CD4-positive, alpha-beta T cell (primary cell): ENCODE measurements at regions not wholly inside any gene's neighbourhood (a gene's known extent, or its start where the extent isn't known, plus 50 kb on each side); places are given as distances from the start of the nearest gene placed in this dataset.

Experiments used
- ATAC-seq: fragments of 200-7000 bp; cut with Tn5 transposase; one replicate; pipeline ENCODE4 v1.10.0; 2022; ENCODE audit warnings: mild to moderate bottlenecking; ENCODE audit not compliant: poor library complexity
- CTCF ChIA-PET: fragments of 350-600 bp; sonication (Branson Sonifier 250); formaldehyde crosslinking; loops from one replicate; lab custom pipeline; 2021; ENCODE audit warnings: antibody characterized with exemption, inconsistent platforms; lab: Charles Lee
- POLR2A ChIA-PET: fragments of 350-600 bp; sonication (Branson Sonifier 250); formaldehyde crosslinking; loops from one replicate; lab custom pipeline; 2021; ENCODE audit warnings: antibody characterized with exemption, inconsistent platforms; lab: Charles Lee
- DNase-seq, 14 experiments: peaks; one replicate each; pipeline ENCODE4 v3.0.0-alpha.2; 2013 to 2020; ENCODE audit warnings: mixed read lengths in 2 of 14
- H3K27ac ChIP-seq, 2 donors: one replicate each; pipeline versions ENCODE4 v1.5.1 to v1.7.0; 2013; ENCODE audit warnings: low read length in 2 of 2, low read depth in 1 of 2, mild to moderate bottlenecking in 1 of 2
- H3K27me3 ChIP-seq, 2 experiments: 1 replicate in 1 of 2; 2 replicates in 1 of 2; pipeline versions ENCODE4 v1.6.1 to v1.7.0; 2013; ENCODE audit warnings: low read length in 2 of 2, control low read depth in 1 of 2, mild to moderate bottlenecking in 1 of 2, moderate library complexity in 1 of 2; ENCODE audit not compliant: insufficient read depth in 2 of 2, control insufficient read depth in 1 of 2
- H3K36me3 ChIP-seq: one replicate; pipeline ENCODE4 v1.6.1; 2013; ENCODE audit warnings: low read length, control low read depth; ENCODE audit not compliant: insufficient read depth
- H3K4me1 ChIP-seq: one replicate; pipeline ENCODE4 v1.6.1; 2013; ENCODE audit warnings: low read length, control low read depth; ENCODE audit not compliant: insufficient read depth
- H3K4me3 ChIP-seq: one replicate; pipeline ENCODE4 v1.5.1; 2013; ENCODE audit warnings: mild to moderate bottlenecking, low read length, moderate library complexity
- H3K9me3 ChIP-seq, 2 experiments: 1 replicate in 1 of 2; 2 replicates in 1 of 2; pipeline versions ENCODE4 v1.6.1 to v1.7.0; 2013; ENCODE audit warnings: low read length in 2 of 2, mild to moderate bottlenecking in 2 of 2, control low read depth in 1 of 2, moderate library complexity in 1 of 2; ENCODE audit not compliant: control insufficient read depth in 1 of 2, insufficient read depth in 1 of 2
- H3K27ac Mint-ChIP-seq: one replicate; pipeline ENCODE4 v1.8.0; 2020; ENCODE audit warnings: mixed read lengths
- H3K27me3 Mint-ChIP-seq: one replicate; pipeline ENCODE4 v1.8.0; 2021; ENCODE audit warnings: mixed read lengths
- H3K36me3 Mint-ChIP-seq: one replicate; pipeline ENCODE4 v1.8.0; 2021; ENCODE audit warnings: low read depth, mixed read lengths
- H3K4me1 Mint-ChIP-seq: one replicate; pipeline ENCODE4 v1.8.0; 2021; ENCODE audit warnings: low read depth, mixed read lengths
- H3K4me3 Mint-ChIP-seq: one replicate; pipeline ENCODE4 v1.8.0; 2020; ENCODE audit warnings: mild to moderate bottlenecking, mixed read lengths
- H3K9me3 Mint-ChIP-seq: one replicate; pipeline ENCODE4 v1.8.0; 2020; ENCODE audit warnings: mixed read lengths
- intact Hi-C, 2 experiments: fragments of 100-400 bp; cut with DNase I in 1 of 2; cut with micrococcal nuclease in 1 of 2; formaldehyde crosslinking; loops; one replicate each; pipeline versions ENCODE4 v1.15.1 to v1.9.0; 2023 to 2025; cut with DNase I, micrococcal nuclease
- TF ChIP-seq, protein P1 (sequence below): fragments of 200-600 bp; IDR thresholded peaks from one replicate; pipeline ENCODE4 v1.8.0; 2022; ENCODE audit warnings: antibody characterized with exemption, mild to moderate bottlenecking

DNA sequence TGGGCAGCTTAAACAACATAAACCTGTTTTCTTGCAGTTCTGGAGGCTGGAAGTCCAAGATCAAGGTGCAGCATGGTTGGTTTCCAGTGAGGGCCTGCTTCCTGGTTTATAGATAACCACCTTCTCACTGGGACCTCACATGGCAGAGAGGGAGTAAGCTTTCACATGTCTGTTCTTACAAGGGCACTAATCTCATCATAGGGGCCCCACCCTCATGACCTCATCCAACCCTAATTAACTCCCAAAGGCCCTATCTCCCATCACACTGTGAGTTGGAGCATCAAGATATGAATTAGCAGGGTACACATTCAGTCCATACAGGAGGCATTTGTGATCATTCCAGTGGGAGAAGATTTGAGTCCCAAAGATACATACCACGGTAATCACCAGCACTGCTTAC is 50.5 kb upstream of the GRIN2A start:
- peaks cover 17% of the 10 kb centered on the region for H3K9me3 Mint-ChIP-seq
- no peak for DNase-seq
- H3K4me3 Mint-ChIP-seq = no peak overlapping the region
- peaks cover 13% of the 10 kb centered on the region for H3K27me3 Mint-ChIP-seq
- no peak overlapping the region for H3K27ac ChIP-seq
- TF ChIP-seq, protein P1, sequence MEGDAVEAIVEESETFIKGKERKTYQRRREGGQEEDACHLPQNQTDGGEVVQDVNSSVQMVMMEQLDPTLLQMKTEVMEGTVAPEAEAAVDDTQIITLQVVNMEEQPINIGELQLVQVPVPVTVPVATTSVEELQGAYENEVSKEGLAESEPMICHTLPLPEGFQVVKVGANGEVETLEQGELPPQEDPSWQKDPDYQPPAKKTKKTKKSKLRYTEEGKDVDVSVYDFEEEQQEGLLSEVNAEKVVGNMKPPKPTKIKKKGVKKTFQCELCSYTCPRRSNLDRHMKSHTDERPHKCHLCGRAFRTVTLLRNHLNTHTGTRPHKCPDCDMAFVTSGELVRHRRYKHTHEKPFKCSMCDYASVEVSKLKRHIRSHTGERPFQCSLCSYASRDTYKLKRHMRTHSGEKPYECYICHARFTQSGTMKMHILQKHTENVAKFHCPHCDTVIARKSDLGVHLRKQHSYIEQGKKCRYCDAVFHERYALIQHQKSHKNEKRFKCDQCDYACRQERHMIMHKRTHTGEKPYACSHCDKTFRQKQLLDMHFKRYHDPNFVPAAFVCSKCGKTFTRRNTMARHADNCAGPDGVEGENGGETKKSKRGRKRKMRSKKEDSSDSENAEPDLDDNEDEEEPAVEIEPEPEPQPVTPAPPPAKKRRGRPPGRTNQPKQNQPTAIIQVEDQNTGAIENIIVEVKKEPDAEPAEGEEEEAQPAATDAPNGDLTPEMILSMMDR = no peak
- H3K36me3 Mint-ChIP-seq = no peaks in the 10 kb centered on the region
- H3K4me3 ChIP-seq = no peak overlapping the region
- H3K4me1 Mint-ChIP-seq = no peaks in the 10 kb centered on the region
- CTCF ChIA-PET = no interaction called here
- intact Hi-C loops = loop anchor here in 1 of 2 experiments (1.0 kb wide), 1 partner anchor 15 kb away; no protein-coding TSS in a partner anchor
- H3K27ac Mint-ChIP-seq = no peak overlapping the region
- H3K36me3 ChIP-seq = no peaks in the 10 kb centered on the region
- no peaks in the 10 kb centered on the region for H3K4me1 ChIP-seq
- H3K27me3 ChIP-seq = no peaks in the 10 kb centered on the region
- POLR2A ChIA-PET = no interaction called here
- H3K9me3 ChIP-seq = peaks cover 8 to 14% of the 10 kb centered on the region in 2 experiments
- no peak for ATAC-seq

DNA sequence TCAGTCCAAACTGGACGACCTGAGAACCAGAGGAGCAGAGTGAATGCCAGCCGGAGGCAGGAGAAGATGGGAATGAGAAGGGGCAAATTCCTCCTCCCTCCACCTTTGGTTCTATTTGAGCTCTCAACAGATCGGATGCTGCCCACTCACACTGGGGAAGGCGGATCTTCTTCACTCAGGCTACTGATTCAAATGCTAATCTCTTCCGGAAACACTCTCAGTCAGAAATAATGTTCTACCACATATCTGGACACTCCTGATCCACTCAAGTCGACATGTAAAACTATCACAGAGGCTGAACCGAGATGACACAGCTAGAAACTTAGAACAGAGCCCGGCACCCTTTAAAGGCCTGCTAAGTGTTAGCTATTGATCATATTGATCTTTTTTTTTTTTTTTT is 57.4 kb upstream of the GRIN2A start:
- POLR2A ChIA-PET = no interaction called here

DNA sequence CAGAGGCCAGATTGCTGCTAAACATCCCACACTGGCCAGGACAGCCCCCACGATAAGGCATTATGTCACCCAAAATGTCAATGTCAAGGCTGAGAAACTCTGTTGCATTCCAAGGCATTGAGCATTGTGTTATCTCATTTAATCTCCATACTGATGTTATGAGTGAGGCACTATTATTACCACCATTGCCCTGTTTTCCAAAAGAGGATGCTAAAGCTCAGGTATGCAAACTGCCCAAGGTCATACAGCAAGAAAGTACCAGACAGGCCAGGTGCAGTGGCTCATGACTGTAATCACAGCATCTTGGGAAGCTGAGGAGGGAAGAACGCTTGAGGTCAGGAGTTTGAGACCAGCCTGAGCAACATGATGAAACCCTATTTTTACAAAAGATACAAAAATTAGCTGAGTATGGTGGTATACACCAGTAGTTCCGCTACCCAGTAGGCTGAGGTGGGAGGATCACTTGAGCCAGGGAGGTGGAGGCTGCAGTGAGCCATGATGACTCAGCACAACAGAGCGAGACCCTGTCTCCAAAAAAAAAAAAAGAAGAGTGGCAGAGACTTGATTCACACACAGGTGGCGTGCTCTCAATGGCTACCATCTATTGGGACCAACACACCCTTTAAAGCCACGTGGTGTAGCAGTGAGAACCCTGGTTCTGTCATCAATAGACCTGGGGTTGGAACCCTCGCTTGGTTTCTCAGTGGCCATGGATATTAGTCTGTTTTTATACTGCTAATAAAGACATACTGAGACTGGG is 58.8 kb upstream of the GRIN2A start:
- Mint-ChIP-seq H3K4me1 (no peaks in the 10 kb centered on the region), H3K27me3 (peaks cover 13% of the 10 kb centered on the region), H3K4me3 (no peak overlapping the region), H3K9me3 (no peaks in the 10 kb centered on the region), H3K27ac (no peak overlapping the region), H3K36me3 (no peaks in the 10 kb centered on the region)
- TF ChIP-seq, protein P1 = no peak
- H3K9me3 ChIP-seq = no peaks in the 10 kb centered on the region
- ChIA-PET CTCF (no interaction called here), POLR2A (no interaction called here)
- intact Hi-C loops = no loop called here
- H3K27ac ChIP-seq = no peak overlapping the region
- no peaks in the 10 kb centered on the region for H3K27me3 ChIP-seq
- H3K4me3 ChIP-seq = no peak overlapping the region
- no peaks in the 10 kb centered on the region for H3K4me1 ChIP-seq
- no peaks in the 10 kb centered on the region for H3K36me3 ChIP-seq
- DNase-seq (no peak), ATAC-seq (no peak)

More for the DNA sequence above, 57.4 kb upstream of the GRIN2A start:
- H3K4me1 ChIP-seq = no peaks in the 10 kb centered on the region
- DNase-seq (no peak), ATAC-seq (no peak)
- intact Hi-C loops = no loop called here
- CTCF ChIA-PET = no interaction called here
- no peaks in the 10 kb centered on the region for H3K36me3 ChIP-seq
- Mint-ChIP-seq H3K36me3 (no peaks in the 10 kb centered on the region), H3K9me3 (no peaks in the 10 kb centered on the region), H3K27ac (no peak overlapping the region), H3K4me1 (no peaks in the 10 kb centered on the region), H3K27me3 (peaks cover 18% of the 10 kb centered on the region), H3K4me3 (no peak overlapping the region)
- no peaks in the 10 kb centered on the region for H3K9me3 ChIP-seq
- H3K27ac ChIP-seq = no peak overlapping the region
- H3K4me3 ChIP-seq = no peak overlapping the region
- H3K27me3 ChIP-seq = no peaks in the 10 kb centered on the region
- TF ChIP-seq, protein P1 = no peak
